Caco-2 (cell line): ENCODE measurements at regions not wholly inside any gene's neighbourhood (a gene's known extent, or its start where the extent isn't known, plus 50 kb on each side); places are given as distances from the start of the nearest gene placed in this dataset.
A peak's percentile ranks its signal among the peaks of the same experiment; 100 is the strongest.

ENCODE experiments used
- BruUV-seq: library from RNA; stranded (reverse); fragments of 400-500 nt; replicated peaks from 2 replicates; lab custom pipeline; 2021; lab: Mats Ljungman, UMichigan
- CTCF ChIA-PET: fragments of 300-600 bp; sonication (Branson Sonifier 250); formaldehyde crosslinking; loops from one replicate; lab custom pipeline; 2022; ENCODE audit warnings: antibody characterized with exemption; lab: Charles Lee
- POLR2A ChIA-PET: fragments of 300-600 bp; sonication (Branson Sonifier 250); formaldehyde crosslinking; loops from one replicate; lab custom pipeline; 2022; ENCODE audit warnings: antibody characterized with exemption; lab: Charles Lee
- DNase-seq, 2 experiments: peaks; one replicate each; pipeline versions ENCODE4 v3.0.0 to v3.0.0-alpha.2; 2020 to 2022
- H3K27me3 ChIP-seq: replicated peaks from 2 replicates; pipeline ENCODE4 v1.6.0; 2011; ENCODE audit warnings: low read length; ENCODE audit not compliant: control insufficient read depth, insufficient read depth
- H3K36me3 ChIP-seq: 2 replicates; pipeline ENCODE4 v1.5.1; 2011; ENCODE audit warnings: low read length; ENCODE audit not compliant: control insufficient read depth, insufficient read depth
- H3K4me1 ChIP-seq: fragments of 250-450 bp; sonication (Bioruptor Pico); 2 replicates; pipeline ENCODE4 v1.5.1; 2020; ENCODE audit warnings: mild to moderate bottlenecking
- H3K4me3 ChIP-seq: 2 replicates; pipeline ENCODE4 v1.5.1; 2011; ENCODE audit warnings: low read depth, mild to moderate bottlenecking, control low read depth, low read length
- H3K9me3 ChIP-seq: fragments of 250-450 bp; sonication (Bioruptor Pico); 2 replicates; pipeline ENCODE4 v1.5.1; 2020; ENCODE audit warnings: mild to moderate bottlenecking, moderate library complexity
- H3K27ac Mint-ChIP-seq: one replicate; pipeline ENCODE4 v1.8.0; 2022; ENCODE audit warnings: mixed read lengths; ENCODE audit not compliant: unreplicated experiment
- H3K27me3 Mint-ChIP-seq: one replicate; pipeline ENCODE4 v1.8.0; 2022; ENCODE audit warnings: mixed read lengths; ENCODE audit not compliant: insufficient read depth, unreplicated experiment
- H3K36me3 Mint-ChIP-seq: one replicate; pipeline ENCODE4 v1.8.0; 2022; ENCODE audit warnings: mild to moderate bottlenecking, mixed read lengths; ENCODE audit not compliant: insufficient read depth, unreplicated experiment
- H3K4me1 Mint-ChIP-seq: one replicate; pipeline ENCODE4 v1.8.0; 2022; ENCODE audit warnings: low read depth, mixed read lengths; ENCODE audit not compliant: unreplicated experiment
- H3K4me3 Mint-ChIP-seq: one replicate; pipeline ENCODE4 v1.8.0; 2022; ENCODE audit warnings: mild to moderate bottlenecking, moderate library complexity, mixed read lengths; ENCODE audit not compliant: unreplicated experiment
- H3K9me3 Mint-ChIP-seq: one replicate; pipeline ENCODE4 v1.8.0; 2022; ENCODE audit warnings: mixed read lengths; ENCODE audit not compliant: unreplicated experiment
- CTCF ChIP-seq, 2 experiments: fragments of 200-600 bp in 1 of 2; IDR thresholded peaks; 1 replicate in 1 of 2; 2 replicates in 1 of 2; pipeline versions ENCODE4 v1.5.1 to v1.8.0; 2011 to 2022; ENCODE audit warnings: antibody characterized with exemption in 1 of 2, control low read depth in 1 of 2, inconsistent platforms in 1 of 2, low read depth in 1 of 2, low read length in 1 of 2, mild to moderate bottlenecking in 1 of 2, moderate library complexity in 1 of 2; ENCODE audit not compliant: insufficient read depth in 1 of 2, severe bottlenecking in 1 of 2, unreplicated experiment in 1 of 2
- intact Hi-C: fragments of 100-400 bp; cut with micrococcal nuclease; formaldehyde crosslinking; loops from one replicate; pipeline ENCODE4 v1.10.0; 2022; ENCODE audit not compliant: unreplicated experiment

- ChIA-PET POLR2A (no interaction called here), CTCF (no interaction called here)
- Mint-ChIP-seq H3K27ac (peak overlapping the region; percentile 50), H3K9me3 (peaks cover 11% of the 10 kb centered on the region), H3K27me3 (no peaks in the 10 kb centered on the region), H3K4me1 (peaks cover 34% of the 10 kb centered on the region), H3K36me3 (no peaks in the 10 kb centered on the region), H3K4me3 (no peak overlapping the region)
- no TSS peak for BruUV-seq
- no peak for TF ChIP-seq CTCF (IDR thresholded peaks at IDR 0.05; ENCODE audit: insufficient read depth in 1 of 2, low read depth in 1 of 2, low read length in 1 of 2, severe bottlenecking in 1 of 2, unreplicated experiment in 1 of 2)
- Histone ChIP-seq H3K4me1 (peaks cover 40% of the 10 kb centered on the region), H3K36me3 (no peaks in the 10 kb centered on the region), H3K4me3 (no peak overlapping the region), H3K27me3 (no peaks in the 10 kb centered on the region), H3K9me3 (no peaks in the 10 kb centered on the region; the same call in 1 of the 2 replicates)
- intact Hi-C loops: loop anchor here (5.0 kb wide), 1 partner anchor 151 kb away; no protein-coding TSS in a partner anchor
- DNase-seq: peak; percentile 5 to 52
Measured at GRCh38 chr21:15291621-15292266, 226.9 kb upstream of the NRIP1 start.

GRCh38 chr21:15293240-15293639 lies 228.4 kb upstream of the NRIP1 start:
- H3K4me3 ChIP-seq: no peak overlapping the region
- CTCF ChIA-PET: no interaction called here
- peaks cover 40% of the 10 kb centered on the region for H3K4me1 ChIP-seq
- Mint-ChIP-seq H3K9me3 (peaks cover 11% of the 10 kb centered on the region), H3K36me3 (no peaks in the 10 kb centered on the region), H3K27me3 (no peaks in the 10 kb centered on the region), H3K4me3 (peak overlapping the region; percentile 6), H3K4me1 (peaks cover 34% of the 10 kb centered on the region), H3K27ac (peak overlapping the region; percentile 50)
- POLR2A ChIA-PET: no interaction called here
- intact Hi-C loops: loop anchor here (1.0 to 5.0 kb wide), 2 partner anchors 149 to 152 kb away; no protein-coding TSS in a partner anchor
- no peaks in the 10 kb centered on the region; the same call in 1 of the 2 replicates for H3K9me3 ChIP-seq
- H3K36me3 ChIP-seq: no peaks in the 10 kb centered on the region
- DNase-seq: peak; percentile 45 to 59
- no TSS peak for BruUV-seq
- TF ChIP-seq CTCF (IDR thresholded peaks at IDR 0.05; ENCODE audit: insufficient read depth in 1 of 2, low read depth in 1 of 2, low read length in 1 of 2, severe bottlenecking in 1 of 2, unreplicated experiment in 1 of 2): no peak
- no peaks in the 10 kb centered on the region for H3K27me3 ChIP-seq

- Histone ChIP-seq H3K4me1 (peaks cover 38% of the 10 kb centered on the region), H3K4me3 (no peak overlapping the region), H3K36me3 (no peaks in the 10 kb centered on the region), H3K27me3 (no peaks in the 10 kb centered on the region), H3K9me3 (peaks cover 6% of the 10 kb centered on the region; the same call in 1 of the 2 replicates)
- peaks cover 6% of the 10 kb centered on the region for H3K9me3 Mint-ChIP-seq
- CTCF ChIA-PET: no interaction called here
- intact Hi-C loops: no loop called here
- DNase-seq: no peak
- H3K36me3 Mint-ChIP-seq: no peaks in the 10 kb centered on the region
- H3K27ac Mint-ChIP-seq: no peak overlapping the region
- no TSS peak for BruUV-seq
- POLR2A ChIA-PET: no interaction called here
- peaks cover 30% of the 10 kb centered on the region for H3K4me1 Mint-ChIP-seq
- no peak for TF ChIP-seq CTCF (IDR thresholded peaks at IDR 0.05; ENCODE audit: insufficient read depth in 1 of 2, low read depth in 1 of 2, low read length in 1 of 2, severe bottlenecking in 1 of 2, unreplicated experiment in 1 of 2)
- H3K4me3 Mint-ChIP-seq: no peak overlapping the region
- H3K27me3 Mint-ChIP-seq: no peaks in the 10 kb centered on the region
Measured at GRCh38 chr21:15295875-15296274, 231.1 kb upstream of the NRIP1 start.
